ENCODE measurements at regions not wholly inside any gene's neighbourhood (a gene's known extent, or its start where the extent isn't known, plus 50 kb on each side); places are given as distances from the start of the nearest gene placed in this dataset.
"Not testable (repeated sequence)": the region's sequence is repeated elsewhere in the genome, so short reads cannot be mapped to it uniquely, and the experiment has no call there.

DNA sequence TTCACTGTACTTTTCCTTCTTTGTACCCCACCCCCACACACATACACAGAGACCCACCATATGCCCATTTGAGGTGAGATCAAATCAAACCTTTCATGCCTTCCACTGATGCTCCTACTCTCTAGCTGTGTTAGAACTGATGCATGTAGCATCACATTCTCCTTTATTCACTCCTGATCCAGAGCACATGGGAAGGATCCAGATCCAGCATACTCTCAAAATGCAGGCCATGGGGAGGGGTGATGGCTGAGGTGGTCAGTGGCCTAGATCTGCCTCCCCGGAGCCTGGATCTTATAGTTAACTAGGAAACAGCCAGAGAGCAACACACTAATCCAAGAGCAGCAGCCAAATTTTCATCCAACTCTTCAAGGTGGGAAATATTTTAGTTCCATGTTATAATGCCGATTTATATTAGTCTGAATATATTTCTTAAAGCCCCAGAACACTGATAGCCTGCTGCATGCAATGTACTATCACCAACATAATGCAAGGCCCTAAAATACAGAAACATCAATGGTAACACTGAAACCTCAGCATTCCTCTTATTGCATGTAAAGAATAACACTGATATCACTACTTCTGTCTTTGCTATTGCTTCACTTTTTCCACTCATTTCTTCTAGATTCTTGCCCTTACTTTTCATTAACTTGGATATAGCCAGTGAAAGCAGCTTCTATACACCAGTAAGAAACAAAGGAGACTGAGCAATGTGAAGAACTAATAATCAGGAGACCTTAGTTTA is 126.8 kb upstream of the BEND6 start:
- H3K27me3 ChIP-seq (replicated peaks; ENCODE audit: insufficient read depth, low read depth, low read length, poor library complexity) = no peaks in the 10 kb centered on the region
- H3K4me3 ChIP-seq (ENCODE audit: low read depth, low read length, poor library complexity, severe bottlenecking) = no peak overlapping the region
- intact Hi-C loops (cut with micrococcal nuclease; ENCODE audit: unreplicated experiment) = no loop called here
- POLR2A ChIA-PET (ENCODE audit: low non-redundant PET) = no interaction called here
- no peaks in the 10 kb centered on the region for H3K9me3 ChIP-seq (ENCODE audit: low read depth, low read length, poor library complexity, severe bottlenecking)
- TF ChIP-seq, protein P1, sequence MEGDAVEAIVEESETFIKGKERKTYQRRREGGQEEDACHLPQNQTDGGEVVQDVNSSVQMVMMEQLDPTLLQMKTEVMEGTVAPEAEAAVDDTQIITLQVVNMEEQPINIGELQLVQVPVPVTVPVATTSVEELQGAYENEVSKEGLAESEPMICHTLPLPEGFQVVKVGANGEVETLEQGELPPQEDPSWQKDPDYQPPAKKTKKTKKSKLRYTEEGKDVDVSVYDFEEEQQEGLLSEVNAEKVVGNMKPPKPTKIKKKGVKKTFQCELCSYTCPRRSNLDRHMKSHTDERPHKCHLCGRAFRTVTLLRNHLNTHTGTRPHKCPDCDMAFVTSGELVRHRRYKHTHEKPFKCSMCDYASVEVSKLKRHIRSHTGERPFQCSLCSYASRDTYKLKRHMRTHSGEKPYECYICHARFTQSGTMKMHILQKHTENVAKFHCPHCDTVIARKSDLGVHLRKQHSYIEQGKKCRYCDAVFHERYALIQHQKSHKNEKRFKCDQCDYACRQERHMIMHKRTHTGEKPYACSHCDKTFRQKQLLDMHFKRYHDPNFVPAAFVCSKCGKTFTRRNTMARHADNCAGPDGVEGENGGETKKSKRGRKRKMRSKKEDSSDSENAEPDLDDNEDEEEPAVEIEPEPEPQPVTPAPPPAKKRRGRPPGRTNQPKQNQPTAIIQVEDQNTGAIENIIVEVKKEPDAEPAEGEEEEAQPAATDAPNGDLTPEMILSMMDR (conservative IDR thresholded peaks at IDR 0.05; ENCODE audit: low read depth, low read length) = no peak
- no peaks in the 10 kb centered on the region for H3K4me1 ChIP-seq (ENCODE audit: insufficient read depth, low read length, poor library complexity, severe bottlenecking)
- no TSS peak for BruUV-seq (replicated peaks)
- CTCF ChIA-PET = no interaction called here
- no peaks in the 10 kb centered on the region for H3K36me3 ChIP-seq (ENCODE audit: insufficient read depth, low read length, poor library complexity, severe bottlenecking)
- no peak for DNase-seq (ENCODE audit: low spot score)
- no peak overlapping the region for H3K27ac ChIP-seq (ENCODE audit: low read depth, low read length, poor library complexity, severe bottlenecking)

DNA sequence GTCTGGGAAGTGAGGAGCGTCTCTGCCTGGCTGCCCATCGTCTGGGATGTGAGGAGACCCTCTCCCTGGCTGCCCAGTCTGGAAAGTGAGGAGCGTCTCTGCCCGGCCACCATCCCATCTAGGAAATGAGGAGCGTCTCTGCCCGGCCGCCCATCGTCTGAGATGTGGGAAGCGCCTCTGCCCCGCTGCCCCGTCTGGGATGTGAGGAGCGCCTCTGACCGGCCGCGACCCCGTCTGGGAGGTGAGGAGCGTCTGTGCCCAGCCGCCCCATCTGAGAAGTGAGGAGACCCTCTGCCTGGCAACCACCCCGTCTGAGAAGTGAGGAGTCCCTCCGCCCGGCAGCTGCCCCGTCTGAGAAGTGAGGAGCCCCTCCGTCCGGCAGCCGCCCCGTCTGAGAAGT is 130.5 kb upstream of the BEND6 start:
- H3K36me3 ChIP-seq (ENCODE audit: insufficient read depth, low read length, poor library complexity, severe bottlenecking); POLR2A ChIA-PET (ENCODE audit: low non-redundant PET); H3K9me3 ChIP-seq (ENCODE audit: low read depth, low read length, poor library complexity, severe bottlenecking); intact Hi-C loops (cut with micrococcal nuclease; ENCODE audit: unreplicated experiment); H3K4me1 ChIP-seq (ENCODE audit: insufficient read depth, low read length, poor library complexity, severe bottlenecking); BruUV-seq (replicated peaks); H3K4me3 ChIP-seq (ENCODE audit: low read depth, low read length, poor library complexity, severe bottlenecking); DNase-seq (ENCODE audit: low spot score); H3K27me3 ChIP-seq (replicated peaks; ENCODE audit: insufficient read depth, low read depth, low read length, poor library complexity); H3K27ac ChIP-seq (ENCODE audit: low read depth, low read length, poor library complexity, severe bottlenecking); CTCF ChIA-PET: not testable (repeated sequence)

DNA sequence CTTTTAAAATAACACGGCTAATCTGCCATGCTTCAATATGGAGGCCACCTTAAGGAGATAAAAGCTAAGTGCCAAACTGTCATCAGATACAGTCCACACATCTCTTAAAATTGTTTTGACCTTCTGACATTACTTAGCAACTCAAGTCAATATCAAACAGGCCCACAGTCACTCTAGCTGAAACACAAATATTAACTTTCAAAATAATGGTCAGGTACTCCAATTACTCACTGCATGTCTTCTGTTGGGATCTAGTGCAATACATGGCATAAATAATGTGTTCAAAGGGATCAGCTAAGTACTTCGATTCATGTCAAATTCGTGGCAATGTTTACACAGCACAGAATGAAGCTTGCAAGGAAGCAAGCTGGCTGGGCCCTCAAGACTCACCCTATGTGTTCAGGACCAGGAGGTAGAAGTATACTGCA is 133.9 kb upstream of the BEND6 start:
- no peak for TF ChIP-seq EZH2 (IDR thresholded peaks at IDR 0.05; ENCODE audit: borderline replicate concordance, low read depth, low read length, poor library complexity, severe bottlenecking)
- TF ChIP-seq, protein P1 (conservative IDR thresholded peaks at IDR 0.05; ENCODE audit: low read depth, low read length) = no peak
- H3K27me3 ChIP-seq (replicated peaks; ENCODE audit: insufficient read depth, low read depth, low read length, poor library complexity) = no peaks in the 10 kb centered on the region
- BruUV-seq (replicated peaks) = no TSS peak
- no peaks in the 10 kb centered on the region for H3K36me3 ChIP-seq (ENCODE audit: insufficient read depth, low read length, poor library complexity, severe bottlenecking)
- CTCF ChIA-PET = no interaction called here
- no peak overlapping the region for H3K27ac ChIP-seq (ENCODE audit: low read depth, low read length, poor library complexity, severe bottlenecking)
- intact Hi-C loops (cut with micrococcal nuclease; ENCODE audit: unreplicated experiment) = no loop called here
- H3K4me1 ChIP-seq (ENCODE audit: insufficient read depth, low read length, poor library complexity, severe bottlenecking) = no peaks in the 10 kb centered on the region
- H3K9me3 ChIP-seq (ENCODE audit: low read depth, low read length, poor library complexity, severe bottlenecking) = no peaks in the 10 kb centered on the region
- POLR2A ChIA-PET (ENCODE audit: low non-redundant PET) = no interaction called here
- DNase-seq (ENCODE audit: low spot score) = no peak
- no peak overlapping the region for H3K4me3 ChIP-seq (ENCODE audit: low read depth, low read length, poor library complexity, severe bottlenecking)

GRCh38 chr6:56820060-56820459 is 134.8 kb upstream of the BEND6 start:
- H3K27me3 ChIP-seq (replicated peaks; ENCODE audit: insufficient read depth, low read depth, low read length, poor library complexity) = no peaks in the 10 kb centered on the region
- no peaks in the 10 kb centered on the region for H3K36me3 ChIP-seq (ENCODE audit: insufficient read depth, low read length, poor library complexity, severe bottlenecking)
- ChIA-PET CTCF (interaction anchor here (0.5 kb wide), 1 partner anchor 225 kb away, joined by 3 read pairs; no protein-coding TSS in a partner anchor), POLR2A (ENCODE audit: low non-redundant PET) (no interaction called here)
- BruUV-seq (replicated peaks) = no TSS peak
- TF ChIP-seq, protein P1 (conservative IDR thresholded peaks at IDR 0.05; ENCODE audit: low read depth, low read length) = no peak
- no peak for TF ChIP-seq EZH2 (IDR thresholded peaks at IDR 0.05; ENCODE audit: borderline replicate concordance, low read depth, low read length, poor library complexity, severe bottlenecking)
- H3K4me3 ChIP-seq (ENCODE audit: low read depth, low read length, poor library complexity, severe bottlenecking) = no peak overlapping the region
- no peak for DNase-seq (ENCODE audit: low spot score)
- intact Hi-C loops (cut with micrococcal nuclease; ENCODE audit: unreplicated experiment) = no loop called here
- H3K27ac ChIP-seq (ENCODE audit: low read depth, low read length, poor library complexity, severe bottlenecking) = no peak overlapping the region
- H3K9me3 ChIP-seq (ENCODE audit: low read depth, low read length, poor library complexity, severe bottlenecking) = no peaks in the 10 kb centered on the region
- no peaks in the 10 kb centered on the region for H3K4me1 ChIP-seq (ENCODE audit: insufficient read depth, low read length, poor library complexity, severe bottlenecking)
